ENCODE measurements at regions not wholly inside any gene's neighbourhood (a gene's known extent, or its start where the extent isn't known, plus 50 kb on each side); places are given as distances from the start of the nearest gene placed in this dataset.
"Not testable (repeated sequence)": the region's sequence is repeated elsewhere in the genome, so short reads cannot be mapped to it uniquely, and the experiment has no call there.

DNA sequence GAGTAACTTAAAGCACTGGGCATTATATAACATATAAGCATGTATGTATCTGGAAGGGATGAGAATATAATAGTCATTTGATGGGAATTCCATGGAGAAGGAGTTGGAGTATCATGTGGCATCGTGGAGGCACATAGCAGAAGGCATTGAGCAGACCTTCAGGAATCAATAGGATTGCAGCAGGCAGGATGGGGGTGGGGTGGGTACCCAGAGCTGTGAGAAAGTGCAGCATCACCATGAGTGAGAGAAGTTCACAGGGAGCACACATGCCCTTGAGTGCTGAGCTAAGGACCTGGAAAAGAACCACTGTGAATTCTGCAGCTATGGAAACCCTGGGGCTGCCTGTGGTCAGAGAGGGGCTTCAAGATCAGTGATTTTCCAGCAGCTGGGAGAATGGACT lies 57.3 kb downstream of the MED10 start:
- no peak for DNase-seq

DNA sequence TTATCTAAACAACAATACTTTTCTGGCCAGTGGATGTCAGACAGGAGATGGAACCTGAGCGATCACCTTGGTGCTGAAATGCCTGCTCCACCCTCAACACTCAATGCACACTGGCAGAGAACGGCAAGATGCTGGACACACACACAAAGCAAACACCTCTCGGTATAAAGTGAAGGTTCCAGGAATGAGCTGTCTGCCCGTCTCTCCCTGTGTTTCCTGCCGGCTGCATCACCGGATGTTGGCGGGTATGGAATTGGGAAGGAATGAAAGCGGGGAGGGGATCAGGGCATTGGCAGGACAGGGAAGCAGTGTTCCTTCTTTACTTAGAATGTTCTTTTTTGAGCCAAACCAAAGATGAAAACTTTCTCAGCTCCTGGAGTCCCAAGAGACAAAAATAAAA lies 59.2 kb downstream of the MED10 start:
- DNase-seq, result no peak

DNA sequence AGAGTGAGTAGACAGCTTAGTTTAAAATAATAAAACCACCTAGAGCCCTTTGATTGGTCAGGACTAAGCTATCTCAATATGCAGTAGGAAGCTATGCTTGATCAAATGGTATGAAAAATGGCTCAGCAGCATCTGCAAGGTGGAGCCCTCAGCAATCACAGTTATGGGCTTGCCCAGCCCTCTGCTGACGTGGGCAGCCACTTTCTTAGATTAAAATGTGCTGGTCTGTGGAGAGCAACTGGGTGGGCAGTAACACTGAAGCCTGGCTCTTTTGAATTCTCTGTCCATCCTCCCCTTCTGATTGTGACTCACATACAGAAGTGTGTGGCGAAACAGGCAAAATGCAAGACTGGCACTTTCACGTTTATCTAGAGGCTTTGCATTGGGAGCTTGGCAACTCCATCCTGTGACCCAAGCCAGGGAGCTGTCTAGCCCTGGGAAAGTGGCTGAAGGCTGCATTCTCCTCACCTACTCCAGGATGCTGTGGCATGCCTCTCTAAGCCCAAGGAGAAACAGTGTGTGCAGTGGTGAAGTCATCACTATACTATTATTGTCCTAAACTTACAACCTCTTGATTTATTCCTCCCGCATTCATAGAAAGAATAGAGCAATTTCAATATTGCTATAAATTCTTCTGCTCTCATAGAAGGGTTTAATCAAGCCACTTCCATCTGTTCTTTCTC lies 61.1 kb downstream of the MED10 start:
- DNase-seq, result no peak

- DNase-seq, result no peak
Measured at GRCh38 chr5:6315580-6315979, 62.8 kb downstream of the MED10 start.

DNA sequence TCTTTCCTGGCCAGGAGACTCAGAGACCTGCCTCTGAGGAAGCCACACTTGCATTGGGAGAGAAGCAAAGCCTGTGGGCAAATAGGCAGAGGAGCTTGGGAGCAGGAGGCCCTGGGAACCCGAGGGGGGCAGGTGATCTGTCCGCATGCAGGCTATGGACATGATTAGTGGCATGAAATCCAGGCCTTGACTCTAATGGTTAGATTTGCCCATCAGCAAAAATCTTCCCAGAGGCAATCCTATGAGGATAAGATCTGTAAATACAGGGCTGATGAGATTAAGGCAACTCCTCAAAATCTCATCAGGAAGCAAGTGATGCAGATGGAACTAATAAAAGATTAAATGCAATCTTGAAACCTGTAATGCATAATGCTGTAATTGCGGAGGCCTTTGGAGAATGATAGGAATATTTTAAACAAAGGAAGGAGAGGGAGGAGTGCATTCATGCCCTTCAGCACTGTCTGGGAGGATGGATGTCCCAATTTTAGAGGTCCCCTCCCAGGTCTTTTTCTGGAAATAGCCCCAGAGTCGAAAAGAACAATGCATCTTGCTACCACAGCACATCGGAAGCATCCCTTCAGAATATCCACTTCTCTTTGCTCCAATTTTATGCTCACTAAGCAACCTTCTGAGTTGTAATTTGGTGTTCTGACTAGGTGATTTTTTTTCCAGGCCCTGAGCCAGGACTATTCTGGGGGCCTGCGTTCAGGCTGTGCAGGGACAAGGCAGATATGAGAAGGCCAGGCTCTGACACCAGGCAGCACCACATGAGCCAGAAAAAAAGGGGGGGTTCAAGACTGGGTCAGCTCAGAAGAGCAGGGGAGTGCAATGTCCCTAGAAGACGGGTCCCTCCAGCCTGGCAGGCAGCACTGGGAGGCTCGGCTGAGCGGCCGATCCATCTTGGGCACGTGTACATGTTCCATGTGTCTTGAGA lies 66.5 kb downstream of the MED10 start:
- DNase-seq, result no peak

GRCh38 chr5:6309949-6310348 lies 68.4 kb downstream of the MED10 start:
- no peak for DNase-seq

GRCh38 chr5:6308683-6309082 lies 69.7 kb downstream of the MED10 start:
- no peak for DNase-seq

- DNase-seq, result no peak
Measured at GRCh38 chr5:6307304-6307703, 71.0 kb downstream of the MED10 start.

DNA sequence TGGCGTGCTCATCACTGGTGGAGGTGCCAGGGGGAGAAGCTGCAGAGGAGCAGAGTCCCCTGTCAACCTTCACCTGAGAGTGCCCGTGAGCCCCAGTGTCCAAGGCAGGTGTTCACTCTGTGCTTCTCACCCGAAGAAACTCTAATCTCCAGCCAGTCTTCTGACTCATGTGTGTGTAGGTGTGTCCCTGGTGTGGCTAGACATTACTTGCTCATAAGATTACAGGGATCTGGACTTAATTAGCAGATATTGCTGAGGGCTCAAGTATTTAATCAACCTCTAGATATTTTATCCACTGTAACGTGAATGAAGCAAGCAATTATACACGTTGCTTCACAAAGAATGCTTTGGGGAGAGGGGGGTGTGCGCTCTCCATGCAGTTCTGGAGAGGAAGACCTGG lies 72.5 kb downstream of the MED10 start:
- no peak for DNase-seq

DNA sequence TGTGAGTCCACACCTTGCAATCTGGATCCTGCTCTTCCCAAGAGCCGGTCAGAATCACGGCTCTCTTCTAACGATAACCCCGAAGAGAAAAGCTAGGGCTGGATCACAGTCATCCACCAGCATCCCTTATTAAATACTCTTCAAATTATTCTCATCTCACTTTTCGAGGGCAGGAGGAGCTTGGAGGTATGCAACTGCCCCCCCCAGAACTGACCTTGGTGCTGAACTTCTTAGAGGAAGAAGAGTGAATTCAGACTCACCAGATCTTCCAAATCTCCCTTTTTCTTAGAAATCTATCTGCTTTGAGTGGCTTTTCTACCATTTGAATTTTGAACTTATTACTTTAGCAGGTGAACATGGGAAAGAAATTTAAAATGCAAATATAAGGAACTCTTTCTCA lies 75.7 kb downstream of the MED10 start:
- no peak for DNase-seq

DNA sequence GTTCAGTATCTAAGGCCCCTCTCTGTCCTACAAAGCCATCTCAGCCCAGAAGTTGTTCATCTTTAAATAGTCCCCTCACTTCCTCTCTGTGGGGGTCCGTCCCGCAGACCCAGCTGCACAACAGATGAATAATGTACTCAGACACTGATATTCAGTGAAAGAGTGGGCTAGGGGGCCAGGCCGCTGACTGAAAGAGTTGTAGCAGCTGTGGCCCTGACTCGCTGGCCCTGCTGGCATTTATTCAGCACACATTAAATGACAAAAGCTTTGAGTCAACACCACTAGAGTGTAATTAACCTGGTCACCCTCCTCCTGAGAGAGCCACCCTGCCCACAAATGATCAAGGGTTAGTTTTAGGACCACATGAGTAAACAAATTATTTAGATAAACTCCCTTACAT lies 76.3 kb downstream of the MED10 start:
- DNase-seq, result no peak

- DNase-seq, result no peak
Measured at GRCh38 chr5:6296524-6296923, 81.8 kb downstream of the MED10 start.

DNA sequence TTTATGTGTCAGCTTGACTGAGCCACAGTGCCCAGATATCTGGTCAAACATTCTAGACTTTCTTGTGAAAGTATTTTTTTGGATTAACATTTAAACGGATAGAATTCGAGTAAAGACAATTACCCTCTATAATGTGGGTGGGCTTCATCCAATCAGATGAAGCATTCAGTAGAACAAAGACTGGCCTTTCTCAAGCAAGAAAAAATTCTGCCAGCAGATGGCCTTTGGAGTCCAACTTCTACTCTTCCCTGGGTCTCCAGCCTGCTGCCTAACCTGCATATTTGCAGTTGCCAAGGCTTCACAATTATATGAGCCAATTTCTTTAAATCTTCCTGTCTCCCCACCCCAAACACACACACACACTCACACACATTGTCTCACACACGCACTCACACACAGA lies 86.4 kb downstream of the MED10 start:
- DNase-seq, result peak; percentile 55

GRCh38 chr5:6289239-6289638 lies 89.1 kb downstream of the MED10 start:
- DNase-seq, result no peak

DNA sequence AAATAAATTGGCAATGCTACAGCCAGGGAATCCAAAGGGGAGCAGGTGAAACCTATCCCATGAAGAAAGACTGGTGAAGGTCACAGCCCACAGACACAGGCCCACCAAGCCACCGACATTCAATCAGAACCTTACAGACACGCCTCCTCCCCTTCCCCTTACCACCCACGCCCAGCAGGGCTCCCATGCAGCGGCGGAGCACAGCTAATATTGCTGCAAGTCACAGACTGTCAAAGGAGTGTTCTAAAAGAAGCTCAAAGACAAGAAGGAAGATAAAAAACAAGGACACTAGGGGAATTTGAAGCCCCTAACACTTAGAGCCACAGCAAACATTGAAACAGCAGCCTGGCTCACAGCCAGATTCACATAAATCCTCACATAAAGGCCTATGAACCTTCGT lies 91.2 kb downstream of the MED10 start:
- no peak for DNase-seq

DNA sequence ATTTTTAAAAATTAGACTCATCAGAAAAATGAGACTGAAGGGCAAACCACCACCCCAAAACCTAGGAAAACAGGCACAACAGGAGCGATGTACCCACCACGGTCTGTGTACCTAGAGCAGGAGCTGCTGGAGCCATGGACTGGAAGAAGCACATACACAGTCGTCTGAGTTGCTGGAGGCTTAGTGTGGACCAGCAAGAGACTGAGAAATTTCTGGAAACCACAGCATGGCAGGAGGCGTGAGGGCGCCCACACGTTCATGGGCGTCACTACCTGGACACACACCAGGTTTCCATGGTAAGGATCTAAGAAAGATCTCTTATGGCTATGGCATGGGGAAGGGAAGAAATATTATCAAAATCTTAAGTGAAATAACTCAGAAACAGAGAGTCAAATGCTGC lies 91.9 kb downstream of the MED10 start:
- no peak for DNase-seq

DNA sequence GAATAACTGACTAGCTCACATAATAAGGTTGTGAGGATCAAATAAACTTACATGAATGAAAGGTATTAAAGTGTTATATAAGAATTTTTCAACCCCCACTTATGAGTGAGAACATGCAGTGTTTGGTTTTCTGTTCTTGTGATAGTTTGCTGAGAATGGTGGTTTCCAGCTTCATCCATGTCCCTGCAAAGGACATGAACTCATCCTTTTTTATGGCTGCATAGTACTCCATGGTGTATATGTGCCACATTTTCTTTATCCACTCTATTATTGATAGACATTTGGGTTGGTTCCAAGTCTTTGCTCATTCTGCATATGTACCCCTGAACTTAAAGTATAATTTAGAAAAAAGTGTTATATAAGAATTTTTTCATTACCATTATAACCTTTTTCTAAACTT lies 93.9 kb downstream of the MED10 start:
- not testable (repeated sequence) for DNase-seq

DNA sequence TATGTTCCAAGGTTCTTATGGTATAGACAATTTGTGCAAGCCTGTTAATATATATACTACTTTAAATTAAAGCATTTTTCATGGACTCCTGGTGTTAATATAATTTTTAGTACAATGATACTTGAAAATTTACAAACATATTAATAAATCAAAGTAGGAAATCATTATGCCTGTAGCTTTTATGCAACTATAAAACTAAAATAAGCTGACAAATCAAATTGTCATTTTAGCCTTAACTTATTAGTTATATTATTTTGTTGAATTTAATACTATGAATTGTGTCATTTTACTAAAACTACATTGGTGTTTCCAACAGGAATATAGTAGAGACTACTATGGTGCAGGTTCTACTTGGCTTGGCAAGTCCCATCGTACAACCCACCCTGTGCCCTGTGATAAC lies 96.0 kb downstream of the MED10 start:
- DNase-seq, result no peak

- no peak for DNase-seq
Measured at GRCh38 chr5:6281818-6282217, 96.5 kb downstream of the MED10 start.

DNA sequence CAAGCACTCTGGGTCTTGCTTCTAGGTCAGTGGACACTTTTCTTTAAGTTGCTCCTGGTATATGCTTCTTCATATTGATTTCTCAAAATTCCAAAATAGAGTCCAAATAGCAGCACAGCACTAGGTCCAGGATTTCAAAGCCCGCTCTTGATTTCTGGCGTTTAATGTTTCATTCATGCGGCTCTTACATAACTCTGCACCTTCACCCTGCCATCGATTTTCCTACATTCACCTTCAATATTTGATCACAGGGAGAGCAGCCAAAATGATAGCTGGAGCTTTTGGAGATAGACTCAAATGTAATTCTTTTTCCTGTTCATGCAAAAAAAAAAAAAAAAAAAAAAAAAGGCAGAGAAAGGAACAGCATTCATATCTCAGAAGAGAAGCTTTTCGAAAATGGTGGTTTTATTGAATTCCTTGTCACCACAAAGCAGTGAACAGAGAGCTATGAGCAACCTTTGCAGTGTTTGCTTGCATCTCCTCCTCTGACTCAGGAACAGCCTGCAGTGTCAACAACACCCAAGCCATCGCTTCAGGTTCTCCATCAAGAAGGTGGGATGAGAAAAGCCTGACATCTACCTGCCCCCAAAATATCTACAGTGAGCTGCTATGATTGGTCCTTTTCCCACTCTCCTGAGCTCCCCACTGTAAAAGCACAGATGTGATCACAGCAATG lies 97.8 kb downstream of the MED10 start:
- DNase-seq, result no peak

DNA sequence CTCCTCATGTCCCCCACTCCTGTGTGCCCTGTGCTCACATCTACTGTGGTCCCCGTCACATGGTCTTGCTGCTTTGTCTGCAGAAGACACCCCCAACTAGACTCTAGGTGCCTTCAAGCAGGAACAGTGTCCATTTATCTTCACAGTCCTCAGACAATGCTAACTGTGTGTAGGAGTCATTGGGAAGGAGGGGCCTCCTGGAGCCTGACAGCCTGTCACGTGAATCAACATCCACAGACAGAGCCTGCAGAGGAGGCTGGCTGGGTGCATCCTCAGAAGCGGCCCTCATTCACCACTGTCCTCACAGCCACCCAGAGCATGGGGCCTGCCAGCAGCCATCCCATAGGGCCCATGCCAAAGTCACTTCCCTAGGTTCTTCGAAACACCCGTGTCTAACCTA lies 98.7 kb downstream of the MED10 start:
- no peak for DNase-seq

- DNase-seq, result no peak
Measured at GRCh38 chr5:6274846-6275543, 103.4 kb downstream of the MED10 start.

GRCh38 chr5:6273749-6274148 lies 104.6 kb downstream of the MED10 start:
- DNase-seq, result no peak
